Omental fat pad (tissue), 3 donors: ENCODE measurements at regions not wholly inside any gene's neighbourhood (a gene's known extent, or its start where the extent isn't known, plus 50 kb on each side); places are given as distances from the start of the nearest gene placed in this dataset.
"Not testable (repeated sequence)": the region's sequence is repeated elsewhere in the genome, so short reads cannot be mapped to it uniquely, and the experiment has no call there.

Experiments used
- ATAC-seq: fragments of 150-250 bp; one replicate; pipeline ENCODE4 v1.9.1; 2016; ENCODE audit warnings: mild to moderate bottlenecking, moderate library complexity; ENCODE audit not compliant: low FRiP score
- DNase-seq: peaks from one replicate; pipeline ENCODE4 v3.0.0-alpha.2; 2019; ENCODE audit warnings: low spot score
- CTCF ChIP-seq, 3 donors: fragments of 450-650 bp; IDR thresholded peaks; one replicate each; pipeline ENCODE4 v1.5.1; 2016 to 2017; ENCODE audit warnings: antibody characterized with exemption in 3 of 3, mild to moderate bottlenecking in 3 of 3, moderate library complexity in 2 of 3

- DNase-seq, result no peak
- no peak for ATAC-seq
- TF ChIP-seq CTCF (IDR thresholded peaks at IDR 0.05), result no peak
Measured at GRCh38 chr6:157753291-157753690, 69.8 kb upstream of the SNX9 start.

- DNase-seq, ATAC-seq: not testable (repeated sequence)
Measured at GRCh38 chr6:157753801-157754200, 69.2 kb upstream of the SNX9 start.

- ATAC-seq (no peak), DNase-seq (no peak)
- TF ChIP-seq CTCF (IDR thresholded peaks at IDR 0.05), result no peak
Measured at GRCh38 chr6:157754351-157754750, 68.7 kb upstream of the SNX9 start.

GRCh38 chr6:157755032-157755745, 67.9 kb upstream of the SNX9 start:
- no peak for DNase-seq
- no peak for ATAC-seq
- TF ChIP-seq CTCF (IDR thresholded peaks at IDR 0.05), result no peak

GRCh38 chr6:157755746-157756411, 67.2 kb upstream of the SNX9 start:
- ATAC-seq (no peak), DNase-seq (no peak)
- no peak for TF ChIP-seq CTCF (IDR thresholded peaks at IDR 0.05)

- DNase-seq (peak; percentile 90), ATAC-seq (peak; percentile 85)
- TF ChIP-seq CTCF (IDR thresholded peaks at IDR 0.05), result peak in 1 of 3 donors; percentile 11
Measured at GRCh38 chr6:157756708-157757429, 66.2 kb upstream of the SNX9 start.
